Limb (tissue), 2 donors: ENCODE measurements at regions not wholly inside any gene's neighbourhood (a gene's known extent, or its start where the extent isn't known, plus 50 kb on each side); places are given as distances from the start of the nearest gene placed in this dataset.
"Not testable (repeated sequence)": the region's sequence is repeated elsewhere in the genome, so short reads cannot be mapped to it uniquely, and the experiment has no call there.

Source experiments
- DNase-seq, 2 donors: peaks; one replicate each; pipeline ENCODE4 v3.0.0-alpha.2; 2016; ENCODE audit errors: extremely low spot score in 2 of 2

DNA sequence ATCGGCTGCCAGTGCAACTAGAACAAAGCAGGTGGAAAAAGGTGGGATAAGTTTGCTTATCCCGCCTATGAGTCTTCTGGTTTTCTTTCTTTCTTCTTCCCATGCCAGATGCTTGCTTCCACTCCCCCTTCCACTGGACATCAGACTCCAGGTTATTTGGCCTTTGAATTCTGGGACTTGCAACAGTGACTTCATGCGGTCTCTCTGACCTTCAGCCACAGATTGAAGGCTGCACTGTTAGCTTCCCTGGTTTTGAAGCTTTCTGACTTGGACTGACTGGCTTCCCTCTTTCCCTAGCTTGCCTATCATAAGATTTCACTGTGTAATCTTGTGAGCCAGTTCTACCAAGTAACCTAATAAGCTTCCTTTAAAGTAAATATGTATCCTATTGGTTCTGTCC, 878.4 kb upstream of the GJE1 start:
- DNase-seq, result no peak

DNA sequence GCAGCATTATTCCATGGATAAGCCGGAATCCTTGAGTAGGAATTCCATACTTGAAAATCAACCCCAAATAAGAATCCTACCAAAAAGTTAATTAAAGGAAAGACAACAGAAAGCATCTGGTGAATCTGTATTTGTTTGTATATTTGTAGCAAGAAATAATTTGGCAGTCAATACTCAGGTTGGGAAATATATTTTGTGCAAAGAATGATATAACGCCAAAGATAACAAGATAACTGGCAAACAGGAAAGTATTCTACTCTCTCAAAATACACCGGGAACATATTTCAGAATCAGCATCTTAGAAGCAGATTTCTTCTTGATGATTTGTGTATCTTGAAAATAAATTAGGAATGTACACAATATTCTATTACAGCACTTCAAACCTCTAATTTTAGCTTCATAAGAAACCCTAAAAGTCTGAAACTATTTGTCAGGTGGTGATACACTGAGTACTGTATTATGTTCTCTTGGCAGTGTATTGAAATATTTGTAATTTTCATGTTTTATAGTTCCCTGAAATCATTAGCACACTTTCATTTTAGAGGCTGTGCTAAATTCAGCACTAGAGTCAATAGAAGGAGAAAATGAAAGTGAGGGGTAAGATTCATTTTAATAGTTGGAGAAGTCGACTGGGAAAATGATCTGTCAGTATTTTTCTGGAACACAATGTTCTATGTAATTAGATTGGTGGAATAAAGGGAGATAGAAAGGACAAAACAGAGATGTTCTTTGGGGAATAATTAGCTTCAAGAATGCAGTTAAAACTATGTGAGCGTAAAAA, 879.7 kb upstream of the GJE1 start:
- DNase-seq, result no peak

DNA sequence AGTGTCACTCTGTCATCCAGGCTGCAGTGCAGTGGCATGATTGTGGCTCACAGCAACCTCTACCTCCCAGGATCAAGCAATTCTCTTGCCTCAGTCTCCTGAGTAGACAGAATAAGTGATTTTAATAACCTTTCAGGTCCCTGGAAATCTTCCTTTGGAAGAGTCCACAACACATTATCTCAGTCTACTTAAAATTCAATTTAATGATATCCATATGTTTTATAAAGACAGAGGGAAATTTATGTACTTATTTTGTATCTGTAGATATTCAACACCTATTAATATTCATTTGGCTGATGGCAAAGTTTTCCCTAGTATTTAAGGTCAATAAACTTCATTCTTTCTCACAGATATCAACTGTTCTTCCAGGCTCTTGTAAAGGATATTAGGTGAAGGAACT, 881.4 kb upstream of the GJE1 start:
- DNase-seq, result no peak

DNA sequence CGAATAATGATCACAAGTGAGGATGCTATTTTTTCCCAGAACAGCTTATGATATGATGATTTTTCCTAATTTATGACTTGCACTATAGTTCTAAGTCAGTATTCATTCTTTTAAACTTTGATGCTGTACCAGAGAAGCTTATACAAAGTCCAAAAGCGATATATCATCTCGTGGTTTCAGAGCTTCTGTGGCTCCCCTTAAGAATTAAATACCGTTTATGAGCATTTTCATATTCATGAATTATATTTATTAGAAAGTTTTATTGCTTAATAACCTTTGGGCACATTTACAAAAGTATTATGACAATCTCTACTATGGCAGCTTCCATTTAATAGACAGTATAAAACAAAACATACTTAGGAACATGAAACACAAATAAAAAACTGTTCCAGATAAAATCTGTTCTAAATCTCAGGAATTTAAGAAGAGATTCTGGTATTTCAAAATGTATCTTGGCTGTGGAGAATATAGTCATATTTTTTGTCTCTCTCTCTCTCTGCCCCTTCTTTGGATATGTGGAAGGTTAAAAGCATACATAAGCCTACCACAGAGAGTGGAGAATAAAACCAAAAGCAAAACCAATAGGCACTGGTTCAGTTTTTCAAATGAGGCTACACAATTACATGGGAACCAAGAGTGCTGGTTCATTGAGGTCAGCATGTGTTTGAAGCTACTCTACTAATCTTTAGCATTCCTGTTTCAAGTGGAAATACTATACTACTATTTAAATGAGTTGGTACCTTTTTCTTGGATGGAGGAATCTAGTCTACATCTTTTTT, 884.5 kb upstream of the GJE1 start:
- no peak for DNase-seq

DNA sequence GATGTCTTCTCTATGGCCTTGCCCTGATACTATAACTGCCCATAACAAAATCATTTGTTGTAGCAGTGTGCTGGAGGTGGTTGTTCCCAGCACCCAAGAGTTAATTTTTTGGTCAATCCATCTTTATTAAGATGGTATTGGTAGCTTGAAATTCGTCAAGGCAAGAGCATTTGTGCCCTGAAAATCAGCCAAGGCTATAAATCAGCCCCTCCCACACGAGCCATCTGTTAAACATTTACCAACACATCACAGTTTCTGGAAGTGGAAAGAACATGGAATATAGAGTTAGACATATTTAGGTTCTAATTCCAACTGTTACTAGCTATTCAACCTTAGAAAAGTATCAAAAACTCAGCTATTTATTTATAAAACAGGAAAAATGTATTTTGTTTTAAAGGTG, 888.4 kb upstream of the GJE1 start:
- no peak for DNase-seq

DNA sequence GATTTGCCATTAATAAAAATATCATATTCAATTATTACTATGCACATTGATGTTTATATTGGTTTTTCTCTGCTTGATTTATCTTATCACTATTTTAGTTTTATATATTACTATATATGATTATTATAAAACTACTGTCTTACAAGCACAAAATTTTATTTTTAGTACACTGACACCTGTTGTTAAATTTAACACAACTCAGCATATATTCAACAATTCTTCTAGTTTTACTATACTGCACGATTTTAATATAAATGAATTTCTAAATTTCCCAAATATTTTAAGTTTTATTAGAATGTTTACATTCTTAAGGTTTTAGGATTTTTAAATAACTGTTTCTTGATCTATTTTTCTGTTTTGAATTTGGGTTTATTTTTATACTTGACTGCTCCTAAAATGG, 889.8 kb upstream of the GJE1 start:
- no peak for DNase-seq

DNA sequence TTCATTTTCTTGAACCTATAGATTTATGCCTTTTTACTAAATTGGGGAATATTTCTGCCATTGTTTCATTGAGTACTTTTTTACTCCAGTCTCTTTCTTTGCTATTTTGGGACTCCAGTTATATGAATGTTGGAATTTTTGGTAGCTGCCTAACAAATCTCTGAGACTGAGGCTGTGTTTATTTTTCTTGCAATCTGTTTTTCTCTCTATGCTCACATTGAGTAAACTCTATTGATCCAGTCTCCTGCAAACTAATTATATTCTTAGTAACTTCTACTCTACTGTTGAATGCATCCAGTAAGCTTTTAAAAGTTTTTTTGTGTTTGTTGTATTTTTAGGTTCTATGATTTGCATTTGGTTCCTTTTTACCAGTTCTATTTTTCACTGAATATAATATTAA, 903.4 kb upstream of the GJE1 start:
- no peak for DNase-seq

DNA sequence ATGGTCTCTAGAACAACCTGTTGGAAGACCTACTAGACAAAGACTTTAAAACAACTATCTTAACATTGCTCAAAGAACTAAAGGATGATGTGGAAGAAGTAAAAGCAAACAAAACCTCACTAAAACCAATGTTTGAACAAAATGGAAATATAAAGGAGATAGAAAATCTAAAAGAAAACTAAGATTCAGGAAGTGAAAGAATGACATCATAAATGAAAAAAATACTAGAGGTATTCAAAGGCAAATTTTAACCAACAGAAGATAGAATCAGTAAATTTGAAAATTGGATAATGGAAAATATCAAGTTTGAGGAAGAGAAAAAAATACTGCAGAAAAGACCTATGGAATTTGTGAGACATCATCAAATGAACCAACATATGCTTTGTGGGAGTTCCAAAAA, 914.1 kb upstream of the GJE1 start:
- no peak for DNase-seq

DNA sequence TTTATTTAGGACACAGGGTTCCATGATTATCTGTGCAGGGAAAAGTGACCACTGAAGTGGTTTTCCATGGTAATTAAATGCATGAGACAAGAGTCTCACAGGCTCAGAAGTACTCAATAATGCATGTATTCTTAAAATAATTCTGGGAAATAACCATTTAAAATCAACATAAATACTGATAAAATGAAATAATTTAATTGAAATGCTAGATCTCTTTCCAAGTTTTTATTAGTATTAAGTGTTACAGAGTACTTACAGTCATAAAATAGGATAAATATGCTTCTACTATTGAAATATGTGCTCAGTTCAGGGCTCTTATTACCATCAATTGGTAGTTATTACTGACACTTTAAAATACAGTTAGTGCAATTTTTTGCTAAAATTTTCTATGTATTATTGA, 916.0 kb upstream of the GJE1 start:
- DNase-seq, result no peak

DNA sequence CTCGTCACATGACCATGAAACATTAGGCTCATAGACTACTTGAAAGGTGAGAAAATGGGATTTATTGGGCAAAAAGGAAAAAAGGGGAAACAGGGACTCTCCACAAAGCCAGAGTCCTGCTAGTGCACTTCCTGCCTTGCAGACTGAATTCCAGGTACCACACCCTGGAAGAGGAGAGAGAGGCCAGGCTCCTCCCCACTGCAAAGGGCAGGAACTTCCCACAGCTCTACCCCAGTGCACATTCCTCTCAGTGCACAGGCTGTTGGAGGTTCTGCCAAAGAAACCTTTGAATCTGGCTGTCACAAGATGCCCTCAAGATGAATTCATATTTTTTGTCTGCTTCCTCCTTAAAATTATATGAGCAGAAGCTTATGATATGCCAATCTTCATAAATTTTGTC, 920.4 kb upstream of the GJE1 start:
- no peak for DNase-seq

DNA sequence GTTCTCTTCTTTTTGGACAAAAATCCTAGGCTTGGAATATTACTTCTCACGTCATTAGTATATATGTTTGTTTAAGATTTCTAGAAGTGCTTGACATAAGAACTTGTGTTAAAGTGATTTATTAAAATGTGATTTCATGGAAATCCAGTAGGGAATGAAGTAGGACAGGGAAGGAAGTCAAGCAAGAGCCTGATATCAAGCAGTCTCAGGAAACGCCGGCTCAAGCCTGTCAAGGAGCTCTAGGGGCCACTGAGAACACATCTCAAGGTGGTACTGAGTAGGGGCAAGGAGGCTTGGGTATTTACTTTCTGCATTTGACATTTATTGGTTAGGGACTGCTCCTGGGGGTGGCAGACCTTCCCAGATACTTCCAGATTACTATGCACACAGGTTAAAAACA, 920.9 kb upstream of the GJE1 start:
- DNase-seq, result no peak

DNA sequence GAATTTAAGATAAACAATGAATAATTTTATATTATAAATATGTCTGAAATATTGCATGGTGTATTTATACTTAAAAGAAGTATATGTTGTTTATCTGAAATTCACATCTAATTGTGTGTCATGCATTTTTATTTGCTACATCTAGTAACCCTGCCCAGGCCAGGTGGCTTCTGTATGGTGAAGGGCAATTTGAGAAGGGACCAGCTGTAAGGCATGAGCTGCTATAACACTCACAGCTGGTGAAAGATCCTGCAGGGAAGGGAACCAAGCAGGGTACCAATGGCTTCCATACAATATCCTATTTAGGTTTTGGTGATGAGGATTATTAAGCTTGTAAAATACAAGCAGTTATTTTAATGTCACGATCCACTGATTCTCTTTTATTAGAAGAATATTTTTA, 921.8 kb upstream of the GJE1 start:
- DNase-seq, result peak in 1 of 2 donors; percentile 30

DNA sequence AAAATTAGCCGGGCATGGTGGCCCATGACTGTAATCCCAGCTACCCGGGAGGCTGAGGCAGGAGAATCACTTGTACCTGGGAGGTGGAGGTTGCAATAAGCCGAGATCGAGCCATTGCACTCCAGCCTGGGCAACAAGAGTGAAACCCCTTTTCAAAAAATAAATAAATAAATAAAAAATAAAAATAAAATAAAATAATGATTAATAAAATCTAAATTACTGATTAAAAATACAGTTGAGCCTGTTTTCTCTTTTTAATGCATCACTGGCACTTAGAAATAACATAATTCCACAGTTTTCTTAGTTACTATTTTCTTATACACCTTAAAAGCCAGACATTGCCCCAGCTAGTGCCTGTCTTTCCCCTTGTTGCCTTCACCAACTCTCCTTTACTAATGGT, 922.8 kb upstream of the GJE1 start:
- no peak for DNase-seq

DNA sequence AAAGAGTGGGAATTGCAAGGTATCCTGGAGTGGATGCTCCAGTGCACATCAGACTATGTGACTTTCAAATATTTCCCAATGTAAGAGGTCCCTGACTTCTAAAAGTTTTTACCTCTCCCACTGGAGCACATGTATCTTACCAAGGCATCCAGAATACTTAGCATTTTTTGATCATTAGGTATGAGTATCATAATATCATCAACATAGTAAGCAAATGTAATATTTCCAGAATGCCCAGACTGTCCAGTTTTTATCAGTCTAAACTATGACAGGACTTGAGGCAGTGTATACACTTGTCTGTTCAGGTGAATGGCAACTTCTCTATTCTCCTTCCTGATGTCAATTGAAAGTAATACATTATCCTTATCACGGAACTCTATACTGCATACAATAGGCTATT, 924.6 kb upstream of the GJE1 start:
- DNase-seq, result no peak

DNA sequence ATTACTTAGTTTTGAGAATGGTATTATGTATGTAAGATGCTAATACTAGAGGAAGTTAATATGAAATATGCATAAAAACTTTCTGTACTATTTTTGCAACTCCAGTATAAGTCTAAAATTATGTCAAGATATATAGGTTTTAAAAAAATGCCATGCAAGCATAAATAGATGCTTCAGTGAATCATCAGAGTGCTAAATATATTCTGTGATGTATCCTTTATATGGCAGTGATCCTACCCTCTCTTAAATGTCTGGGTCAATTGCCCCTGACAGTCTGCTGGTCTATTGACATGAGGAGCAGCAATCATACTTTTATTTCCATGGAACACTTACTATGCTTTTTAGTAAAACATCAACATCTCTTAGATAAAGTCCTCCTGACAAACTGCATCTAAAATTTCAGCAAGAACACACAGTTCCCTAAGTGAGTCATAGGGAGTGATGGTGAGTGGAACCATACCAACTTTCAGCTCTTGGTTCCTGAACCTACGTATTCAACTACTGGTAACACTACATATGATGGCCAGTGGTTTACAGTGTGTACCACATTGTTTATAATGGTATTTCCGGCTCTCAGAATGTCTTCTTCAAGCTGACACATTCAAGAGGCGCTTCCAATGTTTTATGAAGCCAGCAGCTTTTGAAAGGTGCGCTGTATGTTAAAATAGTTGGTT, 928.7 kb upstream of the GJE1 start:
- no peak for DNase-seq

DNA sequence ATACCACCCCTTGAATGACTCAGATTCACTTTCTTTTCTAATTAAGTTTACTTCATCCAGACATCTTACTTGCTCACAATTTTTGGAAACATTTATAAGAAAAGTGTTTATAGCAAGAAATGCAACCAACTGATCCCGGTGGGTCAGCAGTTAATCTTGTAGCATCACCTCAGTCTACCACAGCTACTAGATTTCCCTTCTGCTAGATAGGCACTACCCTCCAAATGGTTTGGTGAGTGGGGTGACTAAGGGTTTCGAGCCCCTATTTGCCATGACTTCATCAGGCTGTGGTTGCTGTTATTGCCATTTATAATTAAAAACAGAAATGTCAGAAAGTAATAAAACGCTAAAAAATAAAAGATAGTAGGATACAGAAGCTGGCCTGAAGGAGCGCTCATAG, 930.1 kb upstream of the GJE1 start:
- DNase-seq, result no peak

DNA sequence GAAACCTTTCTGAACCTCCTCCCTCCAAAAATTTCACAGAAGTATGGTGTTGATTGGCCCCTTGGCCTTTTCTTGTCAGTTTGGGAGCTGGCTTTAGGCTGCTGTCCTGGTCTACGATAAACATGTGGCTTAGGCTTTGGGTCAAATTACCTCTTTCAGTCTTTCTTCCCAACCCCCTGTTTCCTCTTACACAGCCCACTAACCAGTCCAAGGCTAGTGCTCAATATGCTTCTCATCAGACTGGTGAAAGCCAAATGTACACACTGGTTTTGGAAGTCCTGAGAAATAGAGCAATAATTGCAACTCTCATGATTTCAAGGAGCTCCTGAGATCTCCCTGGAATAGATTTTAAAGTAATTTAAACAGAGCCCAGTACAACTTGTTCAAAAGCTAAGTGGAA, 933.7 kb upstream of the GJE1 start:
- DNase-seq, result no peak

DNA sequence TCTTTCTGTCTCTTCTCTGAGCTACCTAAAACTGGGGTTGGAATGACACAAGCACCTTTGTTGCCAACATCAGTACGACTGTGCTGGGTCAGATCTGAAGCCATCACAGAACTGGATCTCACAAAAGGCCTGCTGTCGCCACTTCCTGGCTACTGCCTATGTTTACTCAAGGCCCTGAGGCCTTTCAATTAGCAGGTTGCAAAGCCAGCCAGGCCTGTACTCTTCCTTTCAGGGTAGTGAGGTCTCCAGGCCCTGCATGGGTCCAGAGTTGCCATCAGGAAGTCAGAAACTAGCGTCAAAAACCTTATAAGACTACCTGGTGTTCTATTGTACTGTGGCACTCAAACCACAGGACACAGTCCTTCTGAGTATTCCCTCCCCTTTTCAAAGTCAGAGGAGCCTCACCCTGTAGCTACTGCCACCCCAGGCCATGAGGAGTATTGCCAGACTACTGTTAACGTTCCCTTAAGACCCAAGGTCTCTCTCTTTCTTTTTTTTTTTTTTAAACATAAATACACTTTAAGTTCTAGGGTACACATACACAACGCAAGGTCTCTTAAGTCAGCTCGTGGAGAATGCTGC, 937.4 kb upstream of the GJE1 start:
- DNase-seq, result no peak

DNA sequence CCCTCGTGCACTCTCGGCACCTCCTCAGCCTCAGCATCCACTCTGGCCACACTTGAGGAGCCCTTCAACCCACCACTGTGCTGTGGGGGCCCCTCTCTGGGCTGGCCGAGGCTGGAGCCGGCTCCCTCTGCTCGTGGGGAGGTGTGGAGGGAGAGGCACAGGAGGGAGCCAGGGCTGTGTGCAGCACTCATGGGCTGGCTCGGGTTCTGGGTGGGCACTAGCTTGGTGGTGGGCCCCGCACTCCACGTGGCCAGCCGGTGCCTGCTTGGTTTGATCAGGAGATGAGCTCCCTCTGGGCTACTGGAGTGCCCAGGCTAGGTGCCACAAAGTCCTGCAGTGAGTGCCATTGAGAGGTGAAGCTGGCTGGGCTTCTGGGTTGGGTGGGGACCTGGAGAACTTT, 949.4 kb upstream of the GJE1 start:
- no peak for DNase-seq

DNA sequence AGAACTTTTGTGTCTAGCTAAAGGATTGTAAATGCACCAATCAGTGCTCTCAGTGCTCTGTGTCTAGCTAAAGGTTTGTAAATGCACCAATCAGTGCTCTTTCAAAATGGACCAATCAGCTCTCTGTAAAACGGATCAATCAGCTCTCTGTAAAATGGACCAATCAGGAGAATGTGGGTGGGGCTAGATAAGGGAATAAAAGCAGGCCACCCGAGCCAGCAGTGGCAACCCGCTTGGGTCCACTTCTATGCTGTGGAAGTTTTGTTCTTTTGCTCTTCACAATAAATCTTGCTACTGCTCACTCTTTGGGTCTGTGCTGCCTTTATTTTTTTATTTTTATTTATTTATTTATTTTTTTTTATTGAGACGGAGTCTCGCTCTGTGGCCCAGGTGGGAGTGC, 957.3 kb upstream of the GJE1 start:
- DNase-seq, result not testable (repeated sequence)

DNA sequence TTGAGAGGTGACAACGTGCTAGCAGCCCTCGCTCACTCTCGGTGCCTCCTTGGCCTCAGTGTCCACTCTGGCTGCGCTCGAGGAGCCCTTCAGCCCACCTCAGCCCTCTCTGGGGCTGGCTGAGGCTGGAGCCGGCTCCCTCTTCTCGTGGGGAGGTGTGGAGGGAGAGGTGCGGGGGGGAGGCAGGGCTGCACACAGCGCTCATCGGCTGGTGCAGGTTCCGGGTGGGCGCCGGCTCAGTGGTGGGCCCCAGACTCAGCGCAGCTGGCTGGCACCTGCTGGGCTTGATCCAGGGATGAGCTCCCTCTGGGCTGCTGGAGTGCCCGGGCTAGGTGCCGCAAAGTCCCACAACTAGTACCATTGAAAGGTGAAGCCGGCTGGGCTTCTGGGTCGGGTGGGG, 957.8 kb upstream of the GJE1 start:
- no peak for DNase-seq

DNA sequence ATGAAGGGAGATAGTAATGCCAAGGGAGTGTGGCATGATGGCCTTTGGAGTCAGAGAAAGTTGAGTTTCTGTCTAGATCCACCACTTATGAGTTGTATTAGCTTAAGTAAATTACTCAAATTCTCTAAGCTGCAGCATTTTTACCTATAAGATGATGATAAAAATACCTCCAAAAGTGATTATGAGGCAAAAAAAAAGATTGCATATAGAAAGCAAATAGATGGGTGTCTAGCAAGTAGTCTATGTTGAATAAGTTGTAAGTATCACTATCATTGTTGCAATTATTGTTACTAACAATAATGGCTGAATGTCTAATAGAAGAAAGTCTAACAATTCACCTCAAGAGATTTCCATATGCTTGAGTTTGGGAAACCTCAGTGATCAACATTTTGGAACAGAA, 959.2 kb upstream of the GJE1 start:
- DNase-seq, result no peak
